GM12865 (cell line): ENCODE measurements at regions not wholly inside any gene's neighbourhood (a gene's known extent, or its start where the extent isn't known, plus 50 kb on each side); places are given as distances from the start of the nearest gene placed in this dataset.

ENCODE experiments used
- DNase-seq: peaks from one replicate; pipeline ENCODE4 v3.0.0; 2010; ENCODE audit warnings: low read depth
- H3K4me3 ChIP-seq: 2 replicates; pipeline ENCODE4 v1.5.1; 2011; ENCODE audit warnings: mild to moderate bottlenecking, low read depth, low read length, control low read depth
- TF ChIP-seq, protein P1 (sequence below): IDR thresholded peaks from 2 replicates; pipeline ENCODE4 v1.5.1; 2011; ENCODE audit warnings: low read length, control low read depth, low read depth, inconsistent platforms; ENCODE audit not compliant: insufficient read depth; ENCODE audit errors: missing control alignments

DNA sequence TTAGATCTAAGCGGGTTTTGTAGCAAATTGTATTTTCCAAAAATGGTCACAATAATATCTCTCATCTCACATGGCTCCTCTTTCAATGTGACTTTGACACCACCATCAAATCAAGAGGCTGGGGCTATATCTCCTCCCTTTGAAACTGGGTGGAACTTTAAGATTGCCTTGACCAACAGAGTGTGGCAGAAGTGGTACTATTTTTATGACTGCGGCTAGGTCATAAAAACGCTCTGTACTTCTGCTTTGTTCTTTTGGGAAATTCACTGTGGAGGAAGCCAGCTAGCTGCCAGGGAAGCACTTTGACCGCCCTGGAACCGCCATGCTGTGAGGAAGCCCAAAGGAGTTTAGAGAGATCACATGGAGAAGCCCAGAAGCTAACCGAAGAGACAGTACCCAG lies 50.7 kb upstream of the ACOT11 start:
- H3K4me3 ChIP-seq: no peak overlapping the region
- DNase-seq: no peak
- TF ChIP-seq, protein P1, sequence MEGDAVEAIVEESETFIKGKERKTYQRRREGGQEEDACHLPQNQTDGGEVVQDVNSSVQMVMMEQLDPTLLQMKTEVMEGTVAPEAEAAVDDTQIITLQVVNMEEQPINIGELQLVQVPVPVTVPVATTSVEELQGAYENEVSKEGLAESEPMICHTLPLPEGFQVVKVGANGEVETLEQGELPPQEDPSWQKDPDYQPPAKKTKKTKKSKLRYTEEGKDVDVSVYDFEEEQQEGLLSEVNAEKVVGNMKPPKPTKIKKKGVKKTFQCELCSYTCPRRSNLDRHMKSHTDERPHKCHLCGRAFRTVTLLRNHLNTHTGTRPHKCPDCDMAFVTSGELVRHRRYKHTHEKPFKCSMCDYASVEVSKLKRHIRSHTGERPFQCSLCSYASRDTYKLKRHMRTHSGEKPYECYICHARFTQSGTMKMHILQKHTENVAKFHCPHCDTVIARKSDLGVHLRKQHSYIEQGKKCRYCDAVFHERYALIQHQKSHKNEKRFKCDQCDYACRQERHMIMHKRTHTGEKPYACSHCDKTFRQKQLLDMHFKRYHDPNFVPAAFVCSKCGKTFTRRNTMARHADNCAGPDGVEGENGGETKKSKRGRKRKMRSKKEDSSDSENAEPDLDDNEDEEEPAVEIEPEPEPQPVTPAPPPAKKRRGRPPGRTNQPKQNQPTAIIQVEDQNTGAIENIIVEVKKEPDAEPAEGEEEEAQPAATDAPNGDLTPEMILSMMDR: no peak

DNA sequence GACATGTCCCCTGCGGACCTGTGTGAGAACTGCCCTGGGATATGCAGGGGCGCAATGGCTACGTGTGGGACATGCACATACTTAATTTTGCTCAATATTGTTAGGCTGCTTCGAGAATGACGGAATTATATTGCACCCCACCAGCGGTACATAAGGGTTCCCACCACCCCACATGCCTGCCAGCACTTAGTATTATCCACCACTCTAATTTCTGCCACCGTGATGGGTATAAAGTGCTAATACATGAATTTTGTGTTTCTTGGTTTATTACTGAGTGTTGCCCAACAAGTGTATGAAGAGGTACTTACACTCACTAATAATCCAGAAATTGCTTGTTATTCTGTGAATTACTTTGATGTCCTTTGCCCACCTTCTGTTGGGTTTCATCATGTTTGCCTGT lies 52.1 kb upstream of the ACOT11 start:
- DNase-seq: no peak
- TF ChIP-seq, protein P1: no peak
- no peak overlapping the region for H3K4me3 ChIP-seq

DNA sequence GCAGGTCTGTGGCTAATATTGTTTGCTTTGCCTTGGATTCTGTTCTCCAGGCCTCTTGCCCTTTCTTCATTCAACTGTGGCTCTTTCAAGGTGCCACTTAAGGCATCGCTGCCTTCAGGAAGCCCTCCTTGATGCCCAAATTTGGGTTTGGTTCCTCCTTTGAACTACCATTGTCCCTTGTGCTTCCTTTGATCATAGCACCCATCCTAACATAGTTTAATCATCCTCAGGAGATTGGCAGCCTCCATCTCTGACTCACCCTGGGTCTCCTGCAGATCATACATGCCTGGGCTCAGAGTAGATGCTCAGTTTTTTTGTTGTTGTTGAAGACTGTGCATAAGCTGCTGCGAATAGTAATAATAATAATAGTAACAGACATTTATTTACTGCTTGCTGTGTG lies 54.4 kb upstream of the ACOT11 start:
- DNase-seq: no peak
- H3K4me3 ChIP-seq: no peak overlapping the region
- TF ChIP-seq, protein P1: no peak

DNA sequence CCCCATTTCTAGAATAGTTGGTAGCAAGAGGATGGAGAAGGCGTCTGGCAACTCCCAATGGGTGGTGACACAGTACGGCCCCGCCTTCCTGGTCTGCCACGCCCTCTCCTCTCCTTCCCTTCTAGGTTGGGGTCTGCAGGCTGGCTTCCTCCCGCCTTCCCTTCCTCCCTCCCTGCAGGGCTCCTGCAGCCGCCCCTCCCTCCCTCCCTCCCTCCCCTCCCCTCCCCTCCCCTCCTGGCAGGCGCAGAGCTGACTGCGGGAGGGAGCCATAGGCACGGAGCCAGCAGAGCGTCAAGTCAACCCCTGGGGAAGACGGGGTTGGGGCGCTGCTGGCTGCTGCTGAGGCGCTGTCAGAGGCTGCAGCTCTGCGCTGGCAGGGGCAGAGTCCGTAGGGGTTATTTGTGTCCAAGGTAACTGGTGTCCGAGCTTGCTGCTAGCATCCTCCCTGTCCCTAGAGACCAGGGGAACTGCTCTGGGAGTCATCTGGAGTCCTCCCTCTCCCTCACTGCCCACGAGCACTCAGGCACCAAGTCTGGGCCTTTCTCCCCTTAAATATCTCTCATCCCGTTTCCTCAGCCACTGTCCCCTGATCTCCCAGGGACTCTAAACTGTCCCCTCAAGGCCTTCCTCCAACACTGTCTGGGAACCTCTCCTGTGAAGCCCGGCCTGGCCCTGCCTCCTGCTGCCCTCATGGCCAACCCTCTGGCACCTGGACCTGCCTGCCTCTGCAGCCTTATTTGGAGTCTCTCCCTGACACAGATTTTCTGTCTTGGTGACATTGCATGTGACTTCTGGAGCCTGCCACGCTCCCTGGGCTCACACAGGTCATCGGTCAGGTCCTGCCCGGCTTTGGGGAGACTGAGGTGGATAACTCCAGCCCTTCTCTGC lies 57.4 kb upstream of the ACOT11 start:
- H3K4me3 ChIP-seq: no peak overlapping the region
- DNase-seq: no peak
- TF ChIP-seq, protein P1: no peak

DNA sequence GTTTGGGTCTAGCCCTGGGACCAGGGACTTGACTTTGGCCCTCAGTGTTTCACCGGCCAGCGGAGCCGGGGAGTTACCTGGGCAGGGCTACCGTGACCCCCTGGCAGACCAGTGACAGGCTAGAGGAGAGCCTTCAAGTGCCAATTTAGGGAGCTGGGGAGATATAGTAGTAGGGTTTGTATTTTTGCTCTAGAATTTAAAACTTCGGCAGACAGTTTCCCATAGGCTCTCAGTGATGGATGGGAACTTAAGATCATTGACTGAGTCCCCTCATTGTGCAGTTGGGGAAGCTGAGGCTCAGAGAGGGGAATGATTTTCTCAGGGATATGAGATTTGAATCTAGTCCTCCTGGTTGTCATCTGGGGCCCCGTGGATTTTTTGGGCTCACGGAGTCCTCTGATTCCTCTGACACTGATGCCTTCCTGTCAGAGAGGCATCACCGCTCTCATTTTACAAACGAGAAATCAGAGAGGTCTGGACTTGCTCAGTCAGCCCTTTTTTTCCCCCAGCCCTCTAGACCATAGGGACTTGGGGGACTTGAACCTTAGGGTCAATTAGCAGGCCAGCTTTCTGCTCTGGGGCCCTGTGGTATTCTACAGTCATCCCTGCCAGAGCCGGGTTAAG lies 58.3 kb upstream of the ACOT11 start:
- H3K4me3 ChIP-seq: no peak overlapping the region
- TF ChIP-seq, protein P1: no peak
- no peak for DNase-seq

DNA sequence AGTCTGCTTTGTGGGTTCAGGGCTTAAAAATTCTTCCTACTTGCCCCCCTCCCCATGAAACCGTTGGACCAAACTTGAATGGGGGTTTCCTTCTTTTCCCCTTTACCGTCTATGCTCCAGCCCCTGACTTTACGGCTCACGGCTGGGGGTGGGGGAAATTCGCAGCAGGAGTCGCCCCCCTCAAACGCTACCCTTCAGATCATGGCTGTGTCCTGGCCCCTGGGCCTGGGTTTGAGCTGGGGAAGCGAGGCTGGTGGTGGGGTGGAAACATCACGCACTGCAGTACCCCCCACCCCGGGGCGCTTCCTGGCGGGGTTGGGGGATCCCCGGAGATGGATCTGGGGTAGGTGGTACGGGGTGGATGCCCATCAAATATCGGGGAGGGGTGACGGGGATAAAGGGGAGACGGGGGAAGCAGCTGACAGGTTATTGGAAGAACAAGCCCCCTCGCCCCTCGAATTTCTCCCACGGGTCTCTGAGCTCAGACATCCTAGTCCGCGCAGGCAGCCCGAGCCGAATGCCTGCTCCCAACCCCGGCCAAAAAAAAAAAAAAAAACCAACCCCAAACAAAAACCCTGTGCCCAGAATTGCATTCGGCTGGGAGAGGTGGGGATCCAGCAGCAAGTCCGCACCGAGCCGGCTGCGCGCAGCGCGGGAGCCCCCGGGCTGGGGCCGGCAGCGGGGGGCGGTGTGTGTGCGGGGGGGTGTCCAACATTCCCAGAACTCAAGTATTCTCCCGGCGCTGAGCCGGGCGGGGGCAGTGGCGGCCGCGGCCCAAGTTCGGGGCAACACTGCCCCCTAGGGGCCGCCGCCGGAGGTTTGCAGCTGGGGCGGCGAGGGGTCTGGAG lies 59.0 kb upstream of the ACOT11 start:
- TF ChIP-seq, protein P1: peak; percentile 83
- DNase-seq: peak; percentile 65
- H3K4me3 ChIP-seq: peak overlapping the region; percentile 92
